AG20443 (cell line): ENCODE measurements at regions not wholly inside any gene's neighbourhood (a gene's known extent, or its start where the extent isn't known, plus 50 kb on each side); places are given as distances from the start of the nearest gene placed in this dataset.
"Not testable (repeated sequence)": the region's sequence is repeated elsewhere in the genome, so short reads cannot be mapped to it uniquely, and the experiment has no call there.

Source experiments
- DNase-seq: peaks from one replicate; pipeline ENCODE4 v3.0.0; 2012; ENCODE audit warnings: low spot score, mixed read lengths

GRCh38 chr12:92261692-92262091, 116.0 kb upstream of the BTG1 start:
- DNase-seq = no peak

- DNase-seq = no peak
Observed at GRCh38 chr12:92261071-92261470, 115.4 kb upstream of the BTG1 start.

- DNase-seq = no peak
Observed at GRCh38 chr12:92259696-92260251, 114.1 kb upstream of the BTG1 start.

GRCh38 chr12:92259291-92259690, 113.6 kb upstream of the BTG1 start:
- no peak for DNase-seq

- no peak for DNase-seq
Observed at GRCh38 chr12:92257261-92257660, 111.6 kb upstream of the BTG1 start.

GRCh38 chr12:92255741-92256140, 110.1 kb upstream of the BTG1 start:
- no peak for DNase-seq

- DNase-seq = no peak
Observed at GRCh38 chr12:92253301-92253700, 107.7 kb upstream of the BTG1 start.

GRCh38 chr12:92248977-92249376, 103.3 kb upstream of the BTG1 start:
- DNase-seq = no peak

- DNase-seq = no peak
Observed at GRCh38 chr12:92244036-92244435, 98.4 kb upstream of the BTG1 start.

GRCh38 chr12:92242907-92243306, 97.3 kb upstream of the BTG1 start:
- peak; percentile 17 for DNase-seq

- DNase-seq = no peak
Observed at GRCh38 chr12:92237762-92238523, 92.3 kb upstream of the BTG1 start.

- DNase-seq = no peak
Observed at GRCh38 chr12:92237262-92237661, 91.6 kb upstream of the BTG1 start.

GRCh38 chr12:92235703-92236472, 90.2 kb upstream of the BTG1 start:
- no peak for DNase-seq

GRCh38 chr12:92234533-92234932, 88.9 kb upstream of the BTG1 start:
- no peak for DNase-seq

GRCh38 chr12:92233346-92234015, 87.8 kb upstream of the BTG1 start:
- DNase-seq = no peak

- DNase-seq = not testable (repeated sequence)
Observed at GRCh38 chr12:92232371-92232932, 86.8 kb upstream of the BTG1 start.

- not testable (repeated sequence) for DNase-seq
Observed at GRCh38 chr12:92231945-92232344, 86.3 kb upstream of the BTG1 start.

GRCh38 chr12:92231532-92231931, 85.9 kb upstream of the BTG1 start:
- DNase-seq = not testable (repeated sequence)

GRCh38 chr12:92229381-92229780, 83.7 kb upstream of the BTG1 start:
- no peak for DNase-seq

- no peak for DNase-seq
Observed at GRCh38 chr12:92226961-92227360, 81.3 kb upstream of the BTG1 start.

GRCh38 chr12:92226071-92226661, 80.5 kb upstream of the BTG1 start:
- DNase-seq = no peak
